ENCODE measurements at regions not wholly inside any gene's neighbourhood (a gene's known extent, or its start where the extent isn't known, plus 50 kb on each side); places are given as distances from the start of the nearest gene placed in this dataset.

- Histone ChIP-seq H4K20me1 (ENCODE audit: insufficient read depth) (no peaks in the 10 kb centered on the region), H3K27ac (ENCODE audit: low read depth in 2 of 2, low read length in 1 of 2) (no peak overlapping the region), H3K9me2 (no peaks in the 10 kb centered on the region), H3K4me1 (ENCODE audit: control insufficient read depth in 1 of 2, insufficient read depth in 2 of 2, low read depth in 1 of 2, low read length in 1 of 2) (no peaks in the 10 kb centered on the region), H3F3A (replicated peaks; ENCODE audit: insufficient read depth) (no peaks in the 10 kb centered on the region), H3K27me3 (ENCODE audit: insufficient read depth) (no peaks in the 10 kb centered on the region), H3K79me2 (ENCODE audit: insufficient read depth) (no peaks in the 10 kb centered on the region), H3K9ac (no peak overlapping the region), H3K4me2 (no peak overlapping the region), H3K9me3 (no peaks in the 10 kb centered on the region), H3K4me3 (ENCODE audit: low read depth in 2 of 2, low read length in 1 of 2) (no peak overlapping the region), H2AFZ (ENCODE audit: low read depth) (no peak overlapping the region), H3K36me3 (replicated peaks in 1 of 2; ENCODE audit: control insufficient read depth in 1 of 2, insufficient read depth in 2 of 2, low read length in 1 of 2) (no peaks in the 10 kb centered on the region)
- TF ChIP-seq PBX3 (IDR thresholded peaks at IDR 0.05) (no peak), USF2 (IDR thresholded peaks at IDR 0.05; ENCODE audit: borderline replicate concordance, low read depth, low read length) (no peak), ELF1 (IDR thresholded peaks at IDR 0.05) (no peak), SMC3 (IDR thresholded peaks at IDR 0.05; ENCODE audit: low read depth, low read length) (no peak), JUND (IDR thresholded peaks at IDR 0.05) (no peak), MXI1 (IDR thresholded peaks at IDR 0.05; ENCODE audit: low read depth, low read length) (no peak), FOXJ3 (CRISPR knock-in tag; IDR thresholded peaks at IDR 0.05) (no peak), RXRA (IDR thresholded peaks at IDR 0.05; ENCODE audit: borderline replicate concordance, low read depth) (no peak), ZBTB33 (IDR thresholded peaks at IDR 0.05; ENCODE audit: borderline replicate concordance, low read depth) (no peak), SIN3A (IDR thresholded peaks at IDR 0.05; ENCODE audit: borderline replicate concordance, low read depth, low read length) (no peak), MAX (IDR thresholded peaks at IDR 0.05; ENCODE audit: low read depth) (no peak), YY1 (IDR thresholded peaks at IDR 0.05; ENCODE audit: low read depth) (no peak), TAF1 (IDR thresholded peaks at IDR 0.05; ENCODE audit: borderline replicate concordance, low read depth, low read length) (no peak), POLR2AphosphoS5 (IDR thresholded peaks at IDR 0.05; ENCODE audit: low read depth, low read length) (no peak), EZH2phosphoT487 (IDR thresholded peaks at IDR 0.05; ENCODE audit: borderline replicate concordance, low read depth) (no peak), CTCF (IDR thresholded peaks at IDR 0.05) (no peak), RCOR1 (IDR thresholded peaks at IDR 0.05; ENCODE audit: low read length) (no peak), CHD2 (IDR thresholded peaks at IDR 0.05; ENCODE audit: low read length, partially characterized antibody) (no peak), TCF12 (IDR thresholded peaks at IDR 0.05) (no peak)
- ChIA-PET POLR2A (no interaction called here), CTCF (no interaction called here)
- no peak for DNase-seq
- 85% methylated on average over 14 of the region's 14 CpGs for WGBS (ENCODE audit: low lambda C conversion rate)
Measured at GRCh38 chr6:20306491-20306890, 94.2 kb upstream of the MBOAT1 start.

Measured in SK-N-SH (cell line).